ENCODE measurements at regions not wholly inside any gene's neighbourhood (a gene's known extent, or its start where the extent isn't known, plus 50 kb on each side); places are given as distances from the start of the nearest gene placed in this dataset.

GRCh38 chr15:96802611-96803255 is 472.2 kb downstream of the NR2F2 start:
- no peak for TF ChIP-seq EZH2phosphoT487 (IDR thresholded peaks at IDR 0.05; ENCODE audit: low read depth, severe bottlenecking, unreplicated experiment)
- TF ChIP-seq CTCF (IDR thresholded peaks at IDR 0.05; ENCODE audit: poor library complexity) = no peak
- TF ChIP-seq EZH2 (IDR thresholded peaks at IDR 0.05; ENCODE audit: borderline replicate concordance) = no peak
